Psoas muscle (tissue), 7 donors: ENCODE measurements at regions not wholly inside any gene's neighbourhood (a gene's known extent, or its start where the extent isn't known, plus 50 kb on each side); places are given as distances from the start of the nearest gene placed in this dataset.
"Not testable (repeated sequence)": the region's sequence is repeated elsewhere in the genome, so short reads cannot be mapped to it uniquely, and the experiment has no call there.

Experiments
- ATAC-seq, 4 donors: fragments of 200-7000 bp; cut with Tn5 transposase; one replicate each; pipeline ENCODE4 v1.9.1; 2020; ENCODE audit warnings: moderate library complexity in 3 of 4, mild to moderate bottlenecking in 2 of 4
- DNase-seq, 2 donors: peaks; one replicate each; pipeline ENCODE4 v3.0.0-alpha.2; 2020
- H3K27ac ChIP-seq: fragments of 200-600 bp; one replicate; pipeline ENCODE4 v1.8.0; 2022
- H3K27me3 ChIP-seq, 3 donors: fragments of 200-600 bp in 1 of 3; one replicate each; pipeline versions ENCODE4 v1.6.1 to v1.8.0; 2013 to 2022; ENCODE audit warnings: low read length in 2 of 3, mild to moderate bottlenecking in 2 of 3, moderate library complexity in 1 of 3; ENCODE audit not compliant: insufficient read depth in 3 of 3
- H3K36me3 ChIP-seq, 2 donors: fragments of 200-600 bp in 1 of 2; one replicate each; pipeline versions ENCODE4 v1.6.1 to v1.8.0; 2013 to 2022; ENCODE audit warnings: low read depth in 1 of 2, mild to moderate bottlenecking in 1 of 2, moderate library complexity in 1 of 2; ENCODE audit not compliant: insufficient read depth in 1 of 2
- H3K4me1 ChIP-seq: fragments of 200-600 bp; one replicate; pipeline ENCODE4 v1.8.0; 2022
- H3K4me3 ChIP-seq: fragments of 200-600 bp; one replicate; pipeline ENCODE4 v1.8.0; 2022; ENCODE audit warnings: mild to moderate bottlenecking
- H3K9me3 ChIP-seq: fragments of 200-600 bp; one replicate; pipeline ENCODE4 v1.8.0; 2022
- WGBS, 3 donors: extraction: QIAGEN DNeasy Blood & Tissue Kit; methylation state at CpG; one replicate each; pipeline versions ENCODE4 v1.1.6 to v1.1.7; 2013; 5-methylcytosine and 5-hydroxymethylcytosine counted together
- intact Hi-C, 2 donors: fragments of 100-400 bp; cut with DNase I; formaldehyde crosslinking; loops; one replicate each; pipeline versions ENCODE4 v1.11.0 to v1.14.2; 2022
- TF ChIP-seq, protein P1 (sequence below): fragments of 200-600 bp; IDR thresholded peaks from one replicate; pipeline ENCODE4 v1.8.0; 2022; ENCODE audit warnings: antibody characterized with exemption
- donor health status: healthy with polysubstance abuse.
- donor health status: DM: no; HTN: no; CAD: no; lungs with moderate emphysema.
- donor health status: Bipolar disorder and iron deficiency.
- donor health status: healthy.
- donor health status: DM: yes; HTN: yes; CAD: no.
- donor health status: DM: no; HTN: no; CAD: no.
- donor health status: DM: yes; HTN: yes; CAD: no.

GRCh38 chr16:31715915-31716314, 157.7 kb upstream of the ZNF267 start:
- Histone ChIP-seq H3K4me1 (peaks cover 11% of the 10 kb centered on the region), H3K27me3 (no peaks in the 10 kb centered on the region), H3K27ac (no peak overlapping the region), H3K4me3 (no peak overlapping the region), H3K36me3 (peaks cover 0 to 8% of the 10 kb centered on the region in 2 donors), H3K9me3 (no peaks in the 10 kb centered on the region)
- TF ChIP-seq, protein P1, sequence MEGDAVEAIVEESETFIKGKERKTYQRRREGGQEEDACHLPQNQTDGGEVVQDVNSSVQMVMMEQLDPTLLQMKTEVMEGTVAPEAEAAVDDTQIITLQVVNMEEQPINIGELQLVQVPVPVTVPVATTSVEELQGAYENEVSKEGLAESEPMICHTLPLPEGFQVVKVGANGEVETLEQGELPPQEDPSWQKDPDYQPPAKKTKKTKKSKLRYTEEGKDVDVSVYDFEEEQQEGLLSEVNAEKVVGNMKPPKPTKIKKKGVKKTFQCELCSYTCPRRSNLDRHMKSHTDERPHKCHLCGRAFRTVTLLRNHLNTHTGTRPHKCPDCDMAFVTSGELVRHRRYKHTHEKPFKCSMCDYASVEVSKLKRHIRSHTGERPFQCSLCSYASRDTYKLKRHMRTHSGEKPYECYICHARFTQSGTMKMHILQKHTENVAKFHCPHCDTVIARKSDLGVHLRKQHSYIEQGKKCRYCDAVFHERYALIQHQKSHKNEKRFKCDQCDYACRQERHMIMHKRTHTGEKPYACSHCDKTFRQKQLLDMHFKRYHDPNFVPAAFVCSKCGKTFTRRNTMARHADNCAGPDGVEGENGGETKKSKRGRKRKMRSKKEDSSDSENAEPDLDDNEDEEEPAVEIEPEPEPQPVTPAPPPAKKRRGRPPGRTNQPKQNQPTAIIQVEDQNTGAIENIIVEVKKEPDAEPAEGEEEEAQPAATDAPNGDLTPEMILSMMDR = no peak
- WGBS, 3 donors = 94 to 98% (median 97%) methylated on average over 4 of the region's 4 CpGs
- no peak for ATAC-seq
- intact Hi-C loops = loop anchor here in 1 of 2 donors (10.0 kb wide), 1 partner anchor 211 kb away; the partner anchor contains the start of gene RUSF1
- DNase-seq = no peak

DNA sequence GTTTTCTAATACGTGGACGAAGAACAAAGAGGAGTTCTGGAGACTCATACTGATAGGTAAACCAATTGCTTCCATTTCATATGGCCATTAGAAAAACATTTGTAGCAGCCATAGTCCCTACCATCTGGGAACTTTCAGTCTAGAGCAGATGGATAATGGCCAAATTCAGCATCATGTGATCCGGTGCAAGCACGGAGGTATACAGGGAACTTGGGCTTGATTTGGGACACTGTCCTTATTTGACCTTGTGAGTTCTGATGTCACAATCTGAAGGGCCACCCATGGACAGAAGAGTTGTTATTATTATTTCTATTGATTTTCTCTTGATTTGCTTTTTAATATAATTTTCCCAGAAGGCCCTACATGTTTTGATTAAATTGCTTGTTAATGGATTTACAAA, 154.6 kb upstream of the ZNF267 start:
- intact Hi-C loops = loop anchor here in 1 of 2 donors (10.0 kb wide), 1 partner anchor 214 kb away; the partner anchor contains the start of gene RUSF1
- H3K36me3 ChIP-seq = peaks cover 2 to 18% of the 10 kb centered on the region in 2 donors
- no peak overlapping the region for H3K27ac ChIP-seq
- ATAC-seq = no peak
- 28 to 38% (median 29%) methylated on average over 4 of the region's 4 CpGs for WGBS, 3 donors
- TF ChIP-seq, protein P1 = no peak
- no peaks in the 10 kb centered on the region for H3K9me3 ChIP-seq
- peaks cover 11% of the 10 kb centered on the region for H3K4me1 ChIP-seq
- no peak overlapping the region for H3K4me3 ChIP-seq
- no peak for DNase-seq
- no peaks in the 10 kb centered on the region for H3K27me3 ChIP-seq

DNA sequence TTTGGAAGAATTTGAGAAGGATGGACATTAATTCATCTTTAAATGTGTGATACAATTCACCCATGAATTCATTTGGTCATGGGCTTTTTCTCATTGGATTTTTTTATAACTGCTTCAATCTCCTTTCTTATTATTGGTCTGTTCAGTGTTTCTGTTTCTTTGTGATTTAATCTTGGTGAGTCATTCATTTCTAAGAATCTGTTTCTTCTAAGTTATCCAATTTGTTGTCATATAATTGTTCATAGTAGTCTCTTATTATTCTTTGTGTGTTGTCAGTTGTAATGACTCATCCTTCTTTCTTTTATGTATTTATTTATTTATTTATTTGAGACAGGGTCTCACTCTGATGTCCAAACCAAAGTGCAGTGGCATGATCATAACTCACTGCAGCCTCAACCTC, 146.1 kb upstream of the ZNF267 start:
- no peak overlapping the region for H3K4me3 ChIP-seq
- TF ChIP-seq, protein P1 = no peak
- no peak overlapping the region for H3K27ac ChIP-seq
- DNase-seq (no peak), ATAC-seq (no peak)
- H3K9me3 ChIP-seq = peaks cover 25% of the 10 kb centered on the region
- peaks cover 2 to 46% of the 10 kb centered on the region in 2 donors for H3K36me3 ChIP-seq
- H3K4me1 ChIP-seq = no peaks in the 10 kb centered on the region
- H3K27me3 ChIP-seq = no peaks in the 10 kb centered on the region
- intact Hi-C loops = loop anchor here in 1 of 2 donors (10.0 kb wide), 1 partner anchor 1753 kb away; the partner anchor contains the start of gene TAOK2

DNA sequence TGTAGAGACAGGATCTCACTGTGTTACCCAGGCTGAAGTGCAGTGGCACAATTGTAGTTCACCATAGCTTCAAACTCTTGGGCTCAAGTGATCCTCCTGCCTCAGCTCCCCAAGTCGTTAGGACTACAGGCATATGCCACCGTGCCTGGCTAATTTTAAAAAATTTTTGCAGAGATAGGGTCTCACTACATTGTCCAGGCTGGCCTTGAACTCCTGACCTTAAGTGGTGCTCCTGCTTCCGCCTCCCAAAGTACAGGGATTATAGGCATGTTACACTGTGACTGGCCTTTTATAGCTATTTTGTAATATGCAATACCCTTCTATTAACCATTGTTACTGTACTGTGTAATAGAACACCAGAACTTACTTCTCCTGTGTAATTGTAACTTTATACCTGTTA, 139.3 kb upstream of the ZNF267 start:
- Histone ChIP-seq H3K27ac (no peak overlapping the region), H3K27me3 (no peaks in the 10 kb centered on the region), H3K36me3 (peaks cover 0 to 36% of the 10 kb centered on the region in 2 donors), H3K4me3 (no peak overlapping the region), H3K4me1 (no peaks in the 10 kb centered on the region), H3K9me3 (peaks cover 49% of the 10 kb centered on the region)
- ATAC-seq = no peak
- DNase-seq = no peak
- intact Hi-C loops = no loop called here
- WGBS, 3 donors = 95 to 97% (median 96%) methylated on average over 3 of the region's 3 CpGs
- TF ChIP-seq, protein P1 = no peak

DNA sequence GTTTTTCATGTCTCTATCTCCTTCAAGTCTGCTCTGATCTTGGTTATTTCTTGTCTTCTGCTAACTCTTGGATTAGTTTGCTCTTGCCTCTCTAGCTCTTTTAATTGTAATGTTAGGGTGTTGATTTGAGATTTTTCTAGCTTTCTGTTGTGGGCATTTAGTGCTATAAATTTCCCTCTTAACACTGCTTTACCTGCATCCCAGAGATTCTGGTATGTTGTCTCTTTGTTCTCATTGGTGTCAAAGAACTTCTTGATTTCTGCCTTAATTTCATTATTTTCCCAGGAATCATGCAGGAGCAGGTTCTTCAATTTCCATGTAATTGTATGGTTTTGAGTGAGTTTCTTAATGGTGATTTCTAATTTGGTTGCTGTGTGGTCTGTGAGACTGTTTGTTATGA, 128.5 kb upstream of the ZNF267 start:
- H3K27ac ChIP-seq, H3K4me3 ChIP-seq, H3K27me3 ChIP-seq, intact Hi-C loops, DNase-seq, H3K4me1 ChIP-seq, ATAC-seq, H3K36me3 ChIP-seq: not testable (repeated sequence)
- H3K9me3 ChIP-seq = peaks cover 83% of the 10 kb centered on the region
